Peyer's patch (tissue), 4 donors: ENCODE measurements at regions not wholly inside any gene's neighbourhood (a gene's known extent, or its start where the extent isn't known, plus 50 kb on each side); places are given as distances from the start of the nearest gene placed in this dataset.
"Not testable (repeated sequence)": the region's sequence is repeated elsewhere in the genome, so short reads cannot be mapped to it uniquely, and the experiment has no call there.

Source experiments
- DNase-seq, 3 donors: peaks; one replicate each; pipeline ENCODE4 v3.0.0-alpha.2; 2017 to 2019
- H3K27ac ChIP-seq, 4 donors: fragments of 200-600 bp; sonication (generic); one replicate each; pipeline ENCODE4 v1.5.1; 2016 to 2019
- H3K27me3 ChIP-seq, 2 donors: fragments of 200-600 bp; sonication (generic); one replicate each; pipeline ENCODE4 v1.5.1; 2019
- H3K36me3 ChIP-seq, 3 donors: fragments of 200-600 bp; sonication (generic); one replicate each; pipeline ENCODE4 v1.5.1; 2016 to 2019
- H3K4me1 ChIP-seq, 4 donors: fragments of 200-600 bp; sonication (generic); one replicate each; pipeline ENCODE4 v1.5.1; 2016 to 2019
- H3K4me3 ChIP-seq, 4 donors: fragments of 200-600 bp; sonication (generic); 1 replicate in 3 of 4; 2 replicates in 1 of 4; pipeline ENCODE4 v1.5.1; 2016 to 2019; ENCODE audit warnings: mild to moderate bottlenecking in 1 of 4
- H3K9me3 ChIP-seq, 4 donors: fragments of 200-600 bp; sonication (generic); one replicate each; pipeline ENCODE4 v1.5.1; 2016 to 2019; ENCODE audit warnings: mild to moderate bottlenecking in 1 of 4
- CTCF ChIP-seq, 6 experiments: fragments of 450-650 bp in 4 of 6; fragments of 200-600 bp in 2 of 6; sonication (generic) in 1 of 6; IDR thresholded peaks; one replicate each; pipeline ENCODE4 v1.5.1; 2017 to 2019; ENCODE audit warnings: antibody characterized with exemption in 6 of 6, mild to moderate bottlenecking in 3 of 6, moderate library complexity in 1 of 6
- POLR2A ChIP-seq, 2 donors: fragments of 450-650 bp; IDR thresholded peaks; one replicate each; pipeline ENCODE4 v1.5.1; 2017; ENCODE audit warnings: antibody characterized with exemption in 2 of 2, mild to moderate bottlenecking in 2 of 2, moderate library complexity in 2 of 2

- H3K36me3 ChIP-seq = no peaks in the 10 kb centered on the region
- no peak for DNase-seq
- no peak for TF ChIP-seq CTCF (IDR thresholded peaks at IDR 0.05)
- TF ChIP-seq POLR2A (IDR thresholded peaks at IDR 0.05) = no peak
- H3K4me3 ChIP-seq = no peak overlapping the region
- H3K9me3 ChIP-seq = no peaks in the 10 kb centered on the region
- no peaks in the 10 kb centered on the region for H3K27me3 ChIP-seq
- no peak overlapping the region for H3K27ac ChIP-seq
- no peaks in the 10 kb centered on the region for H3K4me1 ChIP-seq
Observed at GRCh38 chr1:96104906-96105305, 616.7 kb upstream of the PTBP2 start.

GRCh38 chr1:96116731-96117130, 604.9 kb upstream of the PTBP2 start:
- H3K9me3 ChIP-seq = no peaks in the 10 kb centered on the region
- H3K4me3 ChIP-seq = no peak overlapping the region
- no peaks in the 10 kb centered on the region for H3K27me3 ChIP-seq
- no peak for TF ChIP-seq POLR2A (IDR thresholded peaks at IDR 0.05)
- no peak for TF ChIP-seq CTCF (IDR thresholded peaks at IDR 0.05)
- H3K27ac ChIP-seq = no peak overlapping the region
- no peaks in the 10 kb centered on the region for H3K4me1 ChIP-seq
- DNase-seq = no peak
- no peaks in the 10 kb centered on the region for H3K36me3 ChIP-seq

- Histone ChIP-seq H3K9me3 (no peaks in the 10 kb centered on the region), H3K4me3 (no peak overlapping the region), H3K36me3 (no peaks in the 10 kb centered on the region), H3K27me3 (no peaks in the 10 kb centered on the region), H3K4me1 (no peaks in the 10 kb centered on the region), H3K27ac (no peak overlapping the region)
- no peak for TF ChIP-seq POLR2A (IDR thresholded peaks at IDR 0.05)
- no peak for DNase-seq
Observed at GRCh38 chr1:96130432-96130831, 591.2 kb upstream of the PTBP2 start.

- Histone ChIP-seq H3K27ac (no peak overlapping the region), H3K4me3 (no peak overlapping the region), H3K9me3 (no peaks in the 10 kb centered on the region), H3K36me3 (no peaks in the 10 kb centered on the region), H3K27me3 (no peaks in the 10 kb centered on the region), H3K4me1 (no peaks in the 10 kb centered on the region)
- no peak for DNase-seq
- TF ChIP-seq POLR2A (IDR thresholded peaks at IDR 0.05) (no peak), CTCF (IDR thresholded peaks at IDR 0.05) (no peak)
Observed at GRCh38 chr1:96144636-96145035, 576.9 kb upstream of the PTBP2 start.

- no peaks in the 10 kb centered on the region for H3K27me3 ChIP-seq
- DNase-seq = no peak
- no peaks in the 10 kb centered on the region for H3K4me1 ChIP-seq
- H3K36me3 ChIP-seq = no peaks in the 10 kb centered on the region
- H3K27ac ChIP-seq = no peak overlapping the region
- H3K9me3 ChIP-seq = no peaks in the 10 kb centered on the region
- no peak for TF ChIP-seq CTCF (IDR thresholded peaks at IDR 0.05)
- TF ChIP-seq POLR2A (IDR thresholded peaks at IDR 0.05) = no peak
- no peak overlapping the region for H3K4me3 ChIP-seq
Observed at GRCh38 chr1:96145492-96145891, 576.1 kb upstream of the PTBP2 start.

GRCh38 chr1:96152957-96153356, 568.6 kb upstream of the PTBP2 start:
- not testable (repeated sequence) for H3K4me1 ChIP-seq, H3K4me3 ChIP-seq, H3K27me3 ChIP-seq, H3K36me3 ChIP-seq, H3K9me3 ChIP-seq, H3K27ac ChIP-seq, DNase-seq

GRCh38 chr1:96157101-96157500, 564.5 kb upstream of the PTBP2 start:
- H3K27me3 ChIP-seq = no peaks in the 10 kb centered on the region
- H3K4me3 ChIP-seq = no peak overlapping the region
- no peak for DNase-seq
- H3K36me3 ChIP-seq = no peaks in the 10 kb centered on the region
- no peak overlapping the region for H3K27ac ChIP-seq
- TF ChIP-seq POLR2A (IDR thresholded peaks at IDR 0.05) (no peak), CTCF (IDR thresholded peaks at IDR 0.05) (no peak)
- peaks cover 0 to 8% (median 0%) of the 10 kb centered on the region in 4 donors for H3K9me3 ChIP-seq
- H3K4me1 ChIP-seq = no peaks in the 10 kb centered on the region
